Gastrocnemius medialis (tissue), 4 donors: ENCODE measurements at regions not wholly inside any gene's neighbourhood (a gene's known extent, or its start where the extent isn't known, plus 50 kb on each side); places are given as distances from the start of the nearest gene placed in this dataset.

Experiments used
- POLR2A ChIP-seq, 2 donors: fragments of 450-650 bp; IDR thresholded peaks; one replicate each; pipeline ENCODE4 v1.6.1; 2017; ENCODE audit warnings: antibody characterized with exemption in 2 of 2, mild to moderate bottlenecking in 2 of 2, moderate library complexity in 2 of 2
- TF ChIP-seq, protein P1 (sequence below), 5 experiments: fragments of 450-650 bp in 3 of 5; fragments of 200-600 bp in 2 of 5; sonication (generic) in 2 of 5; IDR thresholded peaks in 4 of 5; conservative IDR thresholded peaks in 1 of 5; 1 replicate in 4 of 5; 2 replicates in 1 of 5; pipeline ENCODE4 v1.5.1; 2016 to 2019; ENCODE audit warnings: antibody characterized with exemption in 5 of 5, mild to moderate bottlenecking in 3 of 5, moderate library complexity in 3 of 5

- TF ChIP-seq, protein P1, sequence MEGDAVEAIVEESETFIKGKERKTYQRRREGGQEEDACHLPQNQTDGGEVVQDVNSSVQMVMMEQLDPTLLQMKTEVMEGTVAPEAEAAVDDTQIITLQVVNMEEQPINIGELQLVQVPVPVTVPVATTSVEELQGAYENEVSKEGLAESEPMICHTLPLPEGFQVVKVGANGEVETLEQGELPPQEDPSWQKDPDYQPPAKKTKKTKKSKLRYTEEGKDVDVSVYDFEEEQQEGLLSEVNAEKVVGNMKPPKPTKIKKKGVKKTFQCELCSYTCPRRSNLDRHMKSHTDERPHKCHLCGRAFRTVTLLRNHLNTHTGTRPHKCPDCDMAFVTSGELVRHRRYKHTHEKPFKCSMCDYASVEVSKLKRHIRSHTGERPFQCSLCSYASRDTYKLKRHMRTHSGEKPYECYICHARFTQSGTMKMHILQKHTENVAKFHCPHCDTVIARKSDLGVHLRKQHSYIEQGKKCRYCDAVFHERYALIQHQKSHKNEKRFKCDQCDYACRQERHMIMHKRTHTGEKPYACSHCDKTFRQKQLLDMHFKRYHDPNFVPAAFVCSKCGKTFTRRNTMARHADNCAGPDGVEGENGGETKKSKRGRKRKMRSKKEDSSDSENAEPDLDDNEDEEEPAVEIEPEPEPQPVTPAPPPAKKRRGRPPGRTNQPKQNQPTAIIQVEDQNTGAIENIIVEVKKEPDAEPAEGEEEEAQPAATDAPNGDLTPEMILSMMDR (IDR thresholded peaks at IDR 0.05 in 4 of 5, conservative IDR thresholded peaks at IDR 0.05 in 1 of 5) = no peak
- no peak for TF ChIP-seq POLR2A (IDR thresholded peaks at IDR 0.05)
Measured at GRCh38 chr1:219120624-219121544, 52.8 kb upstream of the LYPLAL1 start.
